K562 (cell line): ENCODE measurements at regions not wholly inside any gene's neighbourhood (a gene's known extent, or its start where the extent isn't known, plus 50 kb on each side); places are given as distances from the start of the nearest gene placed in this dataset.

Experiments used
- ATAC-seq: fragments of 200-7000 bp; cut with Tn5 transposase; 3 replicates; pipeline ENCODE4 v1.9.1; 2020; ENCODE audit warnings: moderate library complexity
- BruUV-seq: library from RNA; stranded (reverse); fragments of 400-500 nt; replicated peaks from 2 replicates; lab custom pipeline; 2021; lab: Mats Ljungman, UMichigan
- CTCF ChIA-PET: fragments of 300-600 bp; formaldehyde crosslinking; extraction: SDS; loops from one replicate; lab custom pipeline; 2021; ENCODE audit warnings: low intra/inter-chr PET ratio; lab: Yijun Ruan, JAX
- POLR2A ChIA-PET: fragments of 300-600, 350-650 bp; sonication (Branson Sonifier 250); formaldehyde crosslinking; extraction: SDS; loops from one replicate; lab custom pipeline; 2021; ENCODE audit warnings: antibody characterized with exemption, inconsistent platforms; lab: Yijun Ruan, JAX
- DNase-seq, 4 experiments: peaks; one replicate each; pipeline versions ENCODE4 v3.0.0 to v3.0.0-alpha.2; 2011 to 2018; ENCODE audit warnings: low spot score in 3 of 4, mixed read lengths in 3 of 4; ENCODE audit errors: extremely low read depth in 1 of 4
- FAIRE-seq: peaks from 2 replicates; lab custom pipeline; 2011; peaks lifted over from hg19 to GRCh38; lab: Jason Lieb, UNC
- H2AFZ ChIP-seq: 2 replicates; pipeline ENCODE4 v1.6.0; 2011; ENCODE audit warnings: low read depth, low read length, control low read depth, inconsistent platforms
- H3K27ac ChIP-seq: fragments of 200-600 bp; 3 replicates; pipeline ENCODE4 v1.8.0; 2011; ENCODE audit warnings: low read depth, mild to moderate bottlenecking, control low read depth, inconsistent platforms, low read length, moderate library complexity, mixed read lengths; ENCODE audit errors: extremely low read depth
- H3K27me3 ChIP-seq, 2 experiments: fragments of 300-600 bp in 1 of 2; 2 replicates in 1 of 2; 3 replicates in 1 of 2; pipeline versions ENCODE4 v1.6.0 to v1.8.0; 2011; ENCODE audit warnings: inconsistent platforms in 2 of 2, low read length in 2 of 2, mild to moderate bottlenecking in 1 of 2, mixed read lengths in 1 of 2, moderate library complexity in 1 of 2; ENCODE audit not compliant: control insufficient read depth in 2 of 2, insufficient read depth in 2 of 2
- H3K36me3 ChIP-seq: fragments of 300-600 bp; 3 replicates; pipeline ENCODE4 v1.8.0; 2011; ENCODE audit warnings: mild to moderate bottlenecking, low read length, inconsistent platforms; ENCODE audit not compliant: control insufficient read depth, insufficient read depth
- H3K4me1 ChIP-seq, 2 experiments: fragments of 200-600 bp in 1 of 2; replicated peaks in 1 of 2; 2 replicates in 1 of 2; 3 replicates in 1 of 2; pipeline versions ENCODE4 v1.5.1 to v1.8.0; 2011; ENCODE audit warnings: inconsistent platforms in 2 of 2, low read length in 2 of 2, mild to moderate bottlenecking in 1 of 2, mixed read lengths in 1 of 2, moderate library complexity in 1 of 2; ENCODE audit not compliant: control insufficient read depth in 2 of 2, insufficient read depth in 2 of 2
- H3K4me2 ChIP-seq: 2 replicates; pipeline ENCODE4 v1.6.1; 2011; ENCODE audit warnings: low read length, control low read depth, inconsistent platforms, mixed read lengths; ENCODE audit not compliant: insufficient read depth
- H3K4me3 ChIP-seq: fragments of 200-600 bp; sonication (generic), shearing (Covaris generic); 2 replicates; pipeline ENCODE4 v1.5.1; 2016; ENCODE audit warnings: control low read depth, inconsistent platforms
- H3K79me2 ChIP-seq: fragments of 200-600 bp; 3 replicates; pipeline ENCODE4 v1.8.0; 2011; ENCODE audit warnings: low read length, inconsistent platforms; ENCODE audit not compliant: control insufficient read depth, insufficient read depth
- H3K9ac ChIP-seq, 2 experiments: 2 replicates each; pipeline versions ENCODE4 v1.6.0 to v1.6.1; 2011; ENCODE audit warnings: low read depth in 2 of 2, low read length in 2 of 2, control low read depth in 1 of 2, inconsistent platforms in 1 of 2, mild to moderate bottlenecking in 1 of 2, mixed read lengths in 1 of 2; ENCODE audit not compliant: insufficient read depth in 1 of 2
- H3K9me1 ChIP-seq: one replicate; pipeline ENCODE4 v1.6.0; 2011; ENCODE audit warnings: inconsistent platforms, mild to moderate bottlenecking, low read length, moderate library complexity; ENCODE audit not compliant: control insufficient read depth, insufficient read depth
- H3K9me3 ChIP-seq: replicated peaks from 2 replicates; pipeline ENCODE4 v1.5.1; 2011; ENCODE audit warnings: low read depth, low read length, inconsistent platforms; ENCODE audit not compliant: control insufficient read depth, insufficient read depth
- H4K20me1 ChIP-seq: replicated peaks from 2 replicates; pipeline ENCODE4 v1.6.1; 2011; ENCODE audit warnings: low read length, inconsistent platforms, mixed read lengths; ENCODE audit not compliant: control insufficient read depth, insufficient read depth
- ARHGAP35 ChIP-seq: fragments of 450-650 bp; IDR thresholded peaks from 2 replicates; pipeline ENCODE4 v1.6.1; 2018; ENCODE audit not compliant: partially characterized antibody
- CXXC5 ChIP-seq: fragments of 250-450 bp; sonication (Bioruptor Pico); IDR thresholded peaks from 2 replicates; pipeline ENCODE4 v1.8.0; 2022; ENCODE audit warnings: inconsistent platforms, mild to moderate bottlenecking, moderate library complexity
- DEAF1 ChIP-seq: fragments of 450-650 bp; formaldehyde crosslinking; IDR thresholded peaks from 2 replicates; pipeline ENCODE4 v1.4.0; 2020; ENCODE audit warnings: mild to moderate bottlenecking, moderate library complexity
- DPF2 ChIP-seq: fragments of 450-650 bp; IDR thresholded peaks from 2 replicates; pipeline ENCODE4 v1.6.1; 2016
- GABPB1 ChIP-seq: sonication (generic); formaldehyde crosslinking; IDR thresholded peaks from 2 replicates; pipeline ENCODE4 v1.8.0; 2022; ENCODE audit warnings: mild to moderate bottlenecking, missing genetic modification reagents
- MAFG ChIP-seq: fragments of 450-650 bp; conservative IDR thresholded peaks from 2 replicates; pipeline ENCODE4 v1.6.1; 2016; ENCODE audit warnings: missing genetic modification characterization, missing compliant biosample characterization
- MEF2A ChIP-seq: IDR thresholded peaks from 2 replicates; pipeline ENCODE4 v1.6.1; 2011; ENCODE audit warnings: low read depth, mild to moderate bottlenecking, low read length, moderate library complexity; ENCODE audit not compliant: control insufficient read depth
- MTF1 ChIP-seq: fragments of 250-450 bp; sonication (Bioruptor Pico); IDR thresholded peaks from 2 replicates; pipeline ENCODE4 v1.9.0; 2021; ENCODE audit warnings: moderate library complexity, mild to moderate bottlenecking, inconsistent platforms, borderline replicate concordance
- MXD1 ChIP-seq: fragments of 250-450 bp; sonication (Bioruptor Pico); IDR thresholded peaks from 2 replicates; pipeline ENCODE4 v1.8.0; 2021; ENCODE audit warnings: borderline replicate concordance, mild to moderate bottlenecking, moderate library complexity; ENCODE audit not compliant: poor library complexity, severe bottlenecking
- MXI1 ChIP-seq: IDR thresholded peaks from 2 replicates; pipeline ENCODE4 v1.6.1; 2011; ENCODE audit warnings: low read depth, mild to moderate bottlenecking, improper control_type of control experiment, low read length
- NR2F6 ChIP-seq: fragments of 450-650 bp; formaldehyde crosslinking; IDR thresholded peaks from 2 replicates; pipeline ENCODE4 v1.4.0; 2020; ENCODE audit warnings: mild to moderate bottlenecking
- NR4A1 ChIP-seq, 2 experiments: fragments of 250-450 bp in 1 of 2; fragments of 450-650 bp in 1 of 2; sonication (Bioruptor Pico) in 1 of 2; IDR thresholded peaks; 2 replicates each; pipeline versions ENCODE4 v1.4.0 to v1.6.1; 2016 to 2020; ENCODE audit warnings: mild to moderate bottlenecking in 2 of 2, missing compliant biosample characterization in 1 of 2, missing genetic modification characterization in 1 of 2, moderate library complexity in 1 of 2
- PHB2 ChIP-seq: fragments of 450-650 bp; IDR thresholded peaks from 2 replicates; pipeline ENCODE4 v1.6.1; 2017; ENCODE audit warnings: low read depth
- POLR3A ChIP-seq: IDR thresholded peaks from 2 replicates; pipeline ENCODE4 v1.6.1; 2011; ENCODE audit warnings: borderline replicate concordance, mild to moderate bottlenecking, moderate library complexity; ENCODE audit not compliant: insufficient read length, insufficient read depth; ENCODE audit errors: extremely low read depth
- SRF ChIP-seq, 2 experiments: fragments of 250-450, 450-650 bp in 1 of 2; sonication (Bioruptor Pico) in 1 of 2; sonication (generic) in 1 of 2; formaldehyde crosslinking; IDR thresholded peaks; 2 replicates each; pipeline versions ENCODE4 v1.5.0 to v1.5.1; 2020 to 2022; ENCODE audit warnings: mild to moderate bottlenecking in 1 of 2, missing genetic modification reagents in 1 of 2
- TCF7L2 ChIP-seq: fragments of 150-350 bp; IDR thresholded peaks from 2 replicates; pipeline ENCODE4 v1.6.1; 2016; ENCODE audit warnings: low read depth, mild to moderate bottlenecking, low read length, moderate library complexity
- ZFX ChIP-seq: sonication (generic); formaldehyde crosslinking; IDR thresholded peaks from 2 replicates; pipeline ENCODE4 v1.8.0; 2022; ENCODE audit warnings: mild to moderate bottlenecking, missing genetic modification reagents, moderate library complexity
- ZNF217 ChIP-seq: sonication (generic); formaldehyde crosslinking; IDR thresholded peaks from 2 replicates; pipeline ENCODE4 v1.8.0; 2022; ENCODE audit warnings: mild to moderate bottlenecking, missing genetic modification reagents
- ZNF232 ChIP-seq: sonication (generic); formaldehyde crosslinking; IDR thresholded peaks from 2 replicates; pipeline ENCODE4 v1.8.0; 2022; ENCODE audit warnings: mild to moderate bottlenecking, missing genetic modification reagents
- in situ Hi-C: fragments of 300-500 bp; cut with MboI; formaldehyde crosslinking; loops from 4 replicates; pipeline ENCODE4 v1.15.0; 2018; ENCODE audit warnings: inconsistent platforms, mixed read lengths
- intact Hi-C: fragments of 100-400 bp; cut with micrococcal nuclease; formaldehyde crosslinking; loops from 2 replicates; pipeline ENCODE4 v1.14.2; 2022

- no peaks in the 10 kb centered on the region for H3K9me1 ChIP-seq
- no peak for DNase-seq
- no peaks in the 10 kb centered on the region for H3K36me3 ChIP-seq
- no peak overlapping the region for H2AFZ ChIP-seq
- H3K9ac ChIP-seq, result no peak overlapping the region
- H3K9me3 ChIP-seq, result no peaks in the 10 kb centered on the region
- no peaks in the 10 kb centered on the region for H4K20me1 ChIP-seq
- no peaks in the 10 kb centered on the region for H3K27me3 ChIP-seq
- TF ChIP-seq PHB2 (no peak), ZNF232 (CRISPR knock-in tag) (no peak), POLR3A (no peak), MAFG (tag) (no peak), MXI1 (no peak), NR4A1 (CRISPR knock-in tag; IDR thresholded peaks at IDR 0.05) (no peak), NR4A1 (tag; IDR thresholded peaks at IDR 0.05) (no peak), ARHGAP35 (no peak), SRF (CRISPR knock-in tag; IDR thresholded peaks at IDR 0.05) (no peak), CXXC5 (CRISPR knock-in tag) (no peak), ZFX (CRISPR knock-in tag) (no peak), MXD1 (CRISPR knock-in tag) (no peak), GABPB1 (CRISPR knock-in tag) (no peak), ZNF217 (no peak), TCF7L2 (no peak), MEF2A (no peak), DPF2 (no peak), NR2F6 (CRISPR knock-in tag) (no peak), MTF1 (no peak), DEAF1 (CRISPR knock-in tag) (no peak)
- ChIA-PET POLR2A (no interaction called here), CTCF (no interaction called here)
- no peak overlapping the region for H3K27ac ChIP-seq
- BruUV-seq, result no TSS peak
- H3K79me2 ChIP-seq, result no peaks in the 10 kb centered on the region
- no peaks in the 10 kb centered on the region for H3K4me1 ChIP-seq
- H3K4me3 ChIP-seq, result no peak overlapping the region
- no peak for FAIRE-seq
- in situ Hi-C loops (no loop called here), intact Hi-C loops (no loop called here)
- no peak for ATAC-seq
- no peak overlapping the region for H3K4me2 ChIP-seq
Observed at GRCh38 chr12:43123461-43123860, 428.5 kb downstream of the ADAMTS20 start.
